ENCODE measurements at regions not wholly inside any gene's neighbourhood (a gene's known extent, or its start where the extent isn't known, plus 50 kb on each side); places are given as distances from the start of the nearest gene placed in this dataset.

DNA sequence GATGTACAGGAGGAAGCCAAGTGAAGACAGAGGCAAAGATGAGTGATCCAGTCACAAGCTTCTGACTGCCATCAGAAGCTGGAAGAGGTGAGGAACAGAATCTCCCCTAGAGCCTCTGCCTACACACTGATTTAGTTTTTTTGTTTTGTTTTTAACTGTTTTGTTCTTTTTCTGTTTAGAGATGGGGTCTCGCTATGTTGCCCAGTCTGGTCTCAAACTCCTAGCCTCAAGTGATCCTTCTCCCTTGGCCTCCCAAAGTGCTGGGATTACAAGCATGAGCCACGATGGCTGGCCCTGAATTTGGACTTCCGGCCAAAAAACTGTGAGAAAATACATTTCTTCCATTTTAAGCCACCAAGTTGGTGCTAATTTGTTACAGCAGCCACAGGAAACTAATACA lies 204.7 kb upstream of the ZNF608 start:
- H3K27ac ChIP-seq (ENCODE audit: low read depth, low read length, severe bottlenecking), result no peak overlapping the region
- no peaks in the 10 kb centered on the region for H3K36me3 ChIP-seq (ENCODE audit: control insufficient read depth, insufficient read depth, low read length)
- 83 to 100% methylated on average over 2 of the region's 3 CpGs for WGBS, 2 experiments (ENCODE audit: insufficient coverage in 2 of 2)
- H3K4me3 ChIP-seq (ENCODE audit: extremely low read depth, insufficient read depth, low read length, poor library complexity, severe bottlenecking), result no peak overlapping the region
- H3K9me3 ChIP-seq (ENCODE audit: control insufficient read depth, low read length), result peaks cover 3% of the 10 kb centered on the region
- H3K4me1 ChIP-seq (ENCODE audit: control insufficient read depth, insufficient read depth, low read length, poor library complexity, severe bottlenecking), result no peaks in the 10 kb centered on the region

DNA sequence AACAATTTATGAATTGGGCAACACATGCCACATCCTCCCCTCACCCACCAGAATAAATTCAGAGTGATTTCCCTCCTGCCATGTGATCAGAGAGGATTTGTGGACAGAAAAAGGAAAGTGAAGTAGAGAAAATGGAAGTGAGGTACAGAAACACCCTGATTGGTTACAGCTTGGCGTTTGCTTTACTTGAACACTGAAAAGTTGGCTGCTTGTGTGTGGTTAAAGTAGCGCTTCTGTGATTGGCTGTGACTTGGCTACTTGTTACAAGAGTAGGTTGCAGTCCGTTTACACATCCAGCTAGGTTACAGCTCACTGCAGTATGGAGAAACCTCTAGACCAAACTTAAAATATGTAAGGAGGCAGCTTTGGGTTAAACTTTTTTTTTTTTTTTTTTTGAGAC lies 205.2 kb upstream of the ZNF608 start:
- Histone ChIP-seq H3K36me3 (ENCODE audit: control insufficient read depth, insufficient read depth, low read length) (no peaks in the 10 kb centered on the region), H3K4me1 (ENCODE audit: control insufficient read depth, insufficient read depth, low read length, poor library complexity, severe bottlenecking) (no peaks in the 10 kb centered on the region), H3K4me3 (ENCODE audit: extremely low read depth, insufficient read depth, low read length, poor library complexity, severe bottlenecking) (no peak overlapping the region), H3K27ac (ENCODE audit: low read depth, low read length, severe bottlenecking) (no peak overlapping the region), H3K9me3 (ENCODE audit: control insufficient read depth, low read length) (peaks cover 3% of the 10 kb centered on the region)
- 88 to 97% methylated on average over 2 of the region's 3 CpGs for WGBS, 2 experiments (ENCODE audit: insufficient coverage in 2 of 2)

DNA sequence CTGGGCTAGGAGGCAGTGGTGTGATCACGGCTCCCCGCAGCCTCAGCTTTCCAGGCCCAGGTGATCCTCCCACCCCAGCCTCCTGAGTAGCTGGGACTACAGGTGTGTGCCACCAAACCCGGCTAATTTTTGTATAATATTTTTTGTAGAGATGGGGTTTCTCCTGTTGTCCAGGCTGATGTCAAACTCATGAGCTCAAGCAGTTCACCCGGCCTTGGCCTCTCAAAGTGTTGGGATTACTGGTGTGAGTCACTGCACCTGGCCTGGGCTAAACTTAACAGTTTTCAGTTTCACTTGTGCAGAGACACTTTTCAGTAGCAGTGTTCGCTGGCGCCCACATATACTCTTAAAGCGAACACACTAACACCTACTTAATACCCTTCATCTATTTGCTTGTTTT lies 205.6 kb upstream of the ZNF608 start:
- Histone ChIP-seq H3K36me3 (ENCODE audit: control insufficient read depth, insufficient read depth, low read length) (no peaks in the 10 kb centered on the region), H3K9me3 (ENCODE audit: control insufficient read depth, low read length) (peaks cover 3% of the 10 kb centered on the region), H3K4me1 (ENCODE audit: control insufficient read depth, insufficient read depth, low read length, poor library complexity, severe bottlenecking) (no peaks in the 10 kb centered on the region), H3K27ac (ENCODE audit: low read depth, low read length, severe bottlenecking) (no peak overlapping the region), H3K4me3 (ENCODE audit: extremely low read depth, insufficient read depth, low read length, poor library complexity, severe bottlenecking) (no peak overlapping the region)
- WGBS, 2 experiments (ENCODE audit: insufficient coverage in 2 of 2), result 89% methylated on average over 1 of the region's 7 CpGs; no CpG with 5 or more reads in 1 of the 2 experiments

DNA sequence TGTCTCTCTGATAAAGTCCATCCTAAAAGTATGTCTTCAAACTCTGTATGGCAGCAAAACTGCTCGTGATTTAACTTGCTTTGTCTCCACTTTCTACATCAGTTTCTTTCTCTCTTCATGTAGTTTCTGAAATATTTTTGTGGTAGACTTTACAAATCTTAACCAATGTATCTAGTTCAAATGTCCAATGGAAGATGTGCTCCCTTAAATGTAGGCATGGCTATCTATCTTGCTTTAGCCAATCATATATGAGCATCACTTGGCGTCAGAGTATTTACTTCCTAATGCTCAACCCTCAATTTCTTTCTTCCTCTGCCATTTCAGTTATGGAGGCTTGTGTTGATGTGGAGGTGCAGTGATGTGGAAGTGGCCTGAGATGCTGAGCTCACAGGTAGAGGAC lies 206.1 kb upstream of the ZNF608 start:
- H3K9me3 ChIP-seq (ENCODE audit: control insufficient read depth, low read length), result peaks cover 3% of the 10 kb centered on the region
- H3K4me1 ChIP-seq (ENCODE audit: control insufficient read depth, insufficient read depth, low read length, poor library complexity, severe bottlenecking), result no peaks in the 10 kb centered on the region
- no peak overlapping the region for H3K4me3 ChIP-seq (ENCODE audit: extremely low read depth, insufficient read depth, low read length, poor library complexity, severe bottlenecking)
- H3K36me3 ChIP-seq (ENCODE audit: control insufficient read depth, insufficient read depth, low read length), result no peaks in the 10 kb centered on the region
- no peak overlapping the region for H3K27ac ChIP-seq (ENCODE audit: low read depth, low read length, severe bottlenecking)
- WGBS, 2 experiments (ENCODE audit: insufficient coverage in 2 of 2), result no CpG with 5 or more reads among the region's 2 CpGs

DNA sequence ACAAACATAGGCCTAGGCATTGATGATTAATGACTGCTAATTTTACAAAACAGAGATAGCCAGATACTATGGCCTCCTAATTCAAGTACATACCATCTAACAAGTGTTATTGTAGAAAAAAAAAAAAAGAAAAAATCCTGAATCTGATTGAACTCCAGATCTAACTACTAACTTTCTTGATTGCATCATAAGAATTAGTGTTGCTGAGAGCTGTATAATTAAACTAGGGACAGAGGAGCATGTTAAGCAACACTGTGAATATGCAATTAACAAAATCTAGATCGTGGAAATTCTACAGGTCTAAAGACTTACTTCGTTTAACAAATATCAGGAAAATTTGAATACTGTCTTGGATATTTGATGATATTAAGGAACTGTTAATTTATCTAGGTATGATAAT lies 208.3 kb upstream of the ZNF608 start:
- Histone ChIP-seq H3K36me3 (ENCODE audit: control insufficient read depth, insufficient read depth, low read length) (no peaks in the 10 kb centered on the region), H3K4me3 (ENCODE audit: extremely low read depth, insufficient read depth, low read length, poor library complexity, severe bottlenecking) (no peak overlapping the region), H3K27ac (ENCODE audit: low read depth, low read length, severe bottlenecking) (no peak overlapping the region), H3K4me1 (ENCODE audit: control insufficient read depth, insufficient read depth, low read length, poor library complexity, severe bottlenecking) (no peaks in the 10 kb centered on the region), H3K9me3 (ENCODE audit: control insufficient read depth, low read length) (peaks cover 3% of the 10 kb centered on the region)
- WGBS, 2 experiments (ENCODE audit: insufficient coverage in 2 of 2), result 100% methylated on average over 1 of the region's 2 CpGs

DNA sequence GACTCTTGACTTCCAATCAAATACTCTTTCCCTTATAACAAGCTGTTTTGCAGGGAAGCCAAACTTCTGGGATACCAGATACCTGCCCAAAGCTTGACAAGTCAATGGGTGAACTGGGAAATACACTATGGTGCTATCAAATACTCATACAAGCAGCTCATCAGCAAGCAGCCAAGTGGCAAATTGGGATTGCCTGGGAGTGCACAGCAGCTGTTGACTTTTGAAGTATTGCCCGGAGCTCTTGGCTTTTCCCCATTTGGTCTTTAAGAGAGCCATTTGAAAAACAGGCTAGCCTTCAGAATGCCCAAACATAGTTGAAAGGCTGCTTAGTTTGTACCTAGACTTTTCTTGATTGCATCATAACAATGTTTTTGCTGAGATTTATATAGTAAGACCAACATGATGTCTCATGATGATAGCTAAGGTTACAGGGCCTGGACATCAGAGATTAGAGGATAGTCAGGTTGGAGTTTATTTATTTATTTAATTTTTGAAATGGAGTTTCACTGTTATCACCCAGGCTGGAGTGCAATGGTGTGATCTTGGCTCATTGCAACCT lies 210.1 kb upstream of the ZNF608 start:
- H3K4me1 ChIP-seq (ENCODE audit: control insufficient read depth, insufficient read depth, low read length, poor library complexity, severe bottlenecking), result no peaks in the 10 kb centered on the region
- 82 to 100% methylated on average over 1 of the region's 1 CpG for WGBS, 2 experiments (ENCODE audit: insufficient coverage in 2 of 2)
- H3K27ac ChIP-seq (ENCODE audit: low read depth, low read length, severe bottlenecking), result no peak overlapping the region
- H3K4me3 ChIP-seq (ENCODE audit: extremely low read depth, insufficient read depth, low read length, poor library complexity, severe bottlenecking), result no peak overlapping the region
- H3K9me3 ChIP-seq (ENCODE audit: control insufficient read depth, low read length), result peaks cover 3% of the 10 kb centered on the region
- H3K36me3 ChIP-seq (ENCODE audit: control insufficient read depth, insufficient read depth, low read length), result no peaks in the 10 kb centered on the region

DNA sequence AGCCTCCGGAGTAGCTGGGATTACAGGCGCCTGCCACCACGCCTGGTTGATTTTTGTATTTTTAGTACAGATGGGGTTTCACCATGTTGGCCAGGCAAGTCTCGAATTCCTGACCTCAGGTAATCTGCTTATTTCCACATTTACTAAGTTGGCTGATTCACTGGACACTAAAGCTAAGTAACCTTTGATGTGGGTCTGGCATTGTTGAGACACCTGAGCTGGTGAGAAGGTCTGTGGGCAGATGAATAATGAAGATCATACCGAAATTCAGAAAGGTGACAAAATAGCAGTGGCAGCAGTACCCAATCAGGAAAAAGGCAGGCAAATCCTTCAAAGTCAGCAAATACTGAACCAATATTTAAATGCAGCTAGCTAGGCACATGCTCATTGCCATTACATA lies 210.6 kb upstream of the ZNF608 start:
- WGBS, 2 experiments (ENCODE audit: insufficient coverage in 2 of 2), result 79 to 89% methylated on average over 2 to 3 of the region's 5 CpGs
- H3K4me3 ChIP-seq (ENCODE audit: extremely low read depth, insufficient read depth, low read length, poor library complexity, severe bottlenecking), result no peak overlapping the region
- H3K4me1 ChIP-seq (ENCODE audit: control insufficient read depth, insufficient read depth, low read length, poor library complexity, severe bottlenecking), result no peaks in the 10 kb centered on the region
- H3K36me3 ChIP-seq (ENCODE audit: control insufficient read depth, insufficient read depth, low read length), result no peaks in the 10 kb centered on the region
- no peak overlapping the region for H3K27ac ChIP-seq (ENCODE audit: low read depth, low read length, severe bottlenecking)
- peaks cover 3% of the 10 kb centered on the region for H3K9me3 ChIP-seq (ENCODE audit: control insufficient read depth, low read length)

DNA sequence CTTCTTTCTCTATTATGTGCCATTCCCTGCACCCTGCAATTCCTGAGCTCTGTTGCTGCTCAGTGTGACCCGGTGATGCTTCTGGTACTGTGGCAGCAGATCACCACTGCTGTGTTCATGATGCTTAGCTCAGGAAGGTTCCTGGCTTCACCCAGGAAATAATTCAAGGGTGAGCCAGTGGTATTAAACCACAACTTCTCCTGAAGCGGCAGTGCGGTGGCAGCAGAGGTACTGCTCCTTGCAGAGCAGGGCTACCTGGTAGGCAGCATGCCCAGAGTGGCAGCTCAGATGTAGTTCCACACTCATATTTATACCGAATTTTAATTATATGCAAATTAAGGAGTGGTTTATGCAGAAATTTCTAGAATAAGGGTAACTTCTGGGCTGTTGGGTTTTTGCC lies 213.8 kb upstream of the ZNF608 start:
- 100% methylated on average over 2 to 3 of the region's 4 CpGs for WGBS, 2 experiments (ENCODE audit: insufficient coverage in 2 of 2)
- H3K4me1 ChIP-seq (ENCODE audit: control insufficient read depth, insufficient read depth, low read length, poor library complexity, severe bottlenecking), result peaks cover 6% of the 10 kb centered on the region
- H3K27ac ChIP-seq (ENCODE audit: low read depth, low read length, severe bottlenecking), result no peak overlapping the region
- H3K36me3 ChIP-seq (ENCODE audit: control insufficient read depth, insufficient read depth, low read length), result no peaks in the 10 kb centered on the region
- H3K9me3 ChIP-seq (ENCODE audit: control insufficient read depth, low read length), result no peaks in the 10 kb centered on the region
- H3K4me3 ChIP-seq (ENCODE audit: extremely low read depth, insufficient read depth, low read length, poor library complexity, severe bottlenecking), result no peak overlapping the region

DNA sequence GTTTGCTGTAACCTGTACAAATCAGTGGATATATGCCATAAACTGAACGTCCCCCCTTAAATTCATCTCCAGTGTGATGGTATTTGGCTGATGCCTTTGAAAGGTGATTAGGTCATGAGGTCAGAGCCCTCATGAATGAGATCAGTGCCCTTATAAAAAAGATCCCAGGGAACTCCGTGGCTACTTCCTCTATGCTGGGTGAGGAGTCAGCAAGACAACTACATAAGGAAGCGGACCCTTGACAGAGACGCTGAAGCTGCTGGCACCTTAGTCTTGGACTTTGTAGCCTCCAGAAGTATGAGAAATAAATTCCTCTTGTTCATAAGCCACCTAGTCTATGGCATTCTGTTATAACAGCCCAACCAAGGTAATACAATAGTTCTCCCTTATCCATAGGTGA lies 215.1 kb upstream of the ZNF608 start:
- WGBS, 2 experiments (ENCODE audit: insufficient coverage in 2 of 2), result 91% methylated on average over 3 of the region's 4 CpGs; no CpG with 5 or more reads in 1 of the 2 experiments
- H3K4me3 ChIP-seq (ENCODE audit: extremely low read depth, insufficient read depth, low read length, poor library complexity, severe bottlenecking), result no peak overlapping the region
- H3K9me3 ChIP-seq (ENCODE audit: control insufficient read depth, low read length), result no peaks in the 10 kb centered on the region
- H3K27ac ChIP-seq (ENCODE audit: low read depth, low read length, severe bottlenecking), result no peak overlapping the region
- no peaks in the 10 kb centered on the region for H3K36me3 ChIP-seq (ENCODE audit: control insufficient read depth, insufficient read depth, low read length)
- H3K4me1 ChIP-seq (ENCODE audit: control insufficient read depth, insufficient read depth, low read length, poor library complexity, severe bottlenecking), result peaks cover 6% of the 10 kb centered on the region

DNA sequence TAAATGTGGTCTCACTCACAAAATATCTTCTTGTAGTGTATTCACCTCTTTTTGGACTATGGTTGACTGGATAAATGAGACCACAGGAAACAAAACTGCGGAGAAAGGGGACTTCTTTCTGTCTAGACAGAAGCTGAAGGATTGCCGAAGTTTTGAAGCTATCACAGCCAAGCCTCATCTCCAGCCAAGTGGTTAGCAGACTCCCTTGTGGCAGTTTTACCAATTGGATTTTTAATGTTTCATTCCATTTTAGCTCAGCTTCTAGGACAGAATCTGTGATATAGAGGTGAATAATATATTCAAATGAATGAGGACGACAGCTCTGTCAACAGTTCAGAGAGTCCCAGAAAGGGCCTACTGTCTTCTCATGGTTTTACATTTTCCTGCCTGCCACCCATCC lies 215.7 kb upstream of the ZNF608 start:
- Histone ChIP-seq H3K4me1 (ENCODE audit: control insufficient read depth, insufficient read depth, low read length, poor library complexity, severe bottlenecking) (peaks cover 6% of the 10 kb centered on the region), H3K9me3 (ENCODE audit: control insufficient read depth, low read length) (no peaks in the 10 kb centered on the region), H3K4me3 (ENCODE audit: extremely low read depth, insufficient read depth, low read length, poor library complexity, severe bottlenecking) (no peak overlapping the region), H3K27ac (ENCODE audit: low read depth, low read length, severe bottlenecking) (no peak overlapping the region), H3K36me3 (ENCODE audit: control insufficient read depth, insufficient read depth, low read length) (no peaks in the 10 kb centered on the region)
- 83 to 100% methylated on average over 1 to 3 of the region's 3 CpGs for WGBS, 2 experiments (ENCODE audit: insufficient coverage in 2 of 2)

DNA sequence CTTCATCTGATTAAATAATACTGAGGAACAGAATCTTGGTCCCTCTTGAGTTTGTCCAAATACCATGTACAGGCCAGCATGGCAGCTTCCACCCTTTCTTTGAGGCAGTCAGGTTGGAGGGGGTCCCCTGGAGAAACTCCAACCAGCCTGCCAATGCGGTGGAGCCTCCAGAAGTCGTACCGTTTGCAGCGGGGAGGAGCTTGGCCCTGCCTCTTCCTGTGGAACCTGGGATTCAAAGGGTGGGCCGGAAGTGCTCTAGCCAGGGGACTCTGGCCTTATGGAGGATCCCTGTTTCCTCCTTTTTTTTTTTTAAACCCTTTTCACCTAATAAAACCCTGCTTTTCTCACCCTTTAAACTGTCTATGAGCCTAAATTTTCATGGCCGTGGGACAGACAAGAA lies 216.3 kb upstream of the ZNF608 start:
- Histone ChIP-seq H3K27ac (ENCODE audit: low read depth, low read length, severe bottlenecking) (no peak overlapping the region), H3K4me1 (ENCODE audit: control insufficient read depth, insufficient read depth, low read length, poor library complexity, severe bottlenecking) (peaks cover 6% of the 10 kb centered on the region), H3K4me3 (ENCODE audit: extremely low read depth, insufficient read depth, low read length, poor library complexity, severe bottlenecking) (no peak overlapping the region), H3K36me3 (ENCODE audit: control insufficient read depth, insufficient read depth, low read length) (no peaks in the 10 kb centered on the region), H3K9me3 (ENCODE audit: control insufficient read depth, low read length) (no peaks in the 10 kb centered on the region)
- 52 to 84% methylated on average over 5 of the region's 6 CpGs for WGBS, 2 experiments (ENCODE audit: insufficient coverage in 2 of 2)

All from mesodermal cell (in vitro differentiated cells).